Fibroblast of lung (primary cell): ENCODE measurements at regions not wholly inside any gene's neighbourhood (a gene's known extent, or its start where the extent isn't known, plus 50 kb on each side); places are given as distances from the start of the nearest gene placed in this dataset.

ENCODE experiments used
- EZH2 ChIP-seq: IDR thresholded peaks from 2 replicates; pipeline ENCODE4 v1.5.1; 2012; ENCODE audit warnings: low read length, control low read depth, mild to moderate bottlenecking; ENCODE audit errors: missing control alignments
- TF ChIP-seq, protein P1 (sequence below), 2 donors: IDR thresholded peaks in 1 of 2; conservative IDR thresholded peaks in 1 of 2; 1 replicate in 1 of 2; 2 replicates in 1 of 2; pipeline ENCODE4 v1.5.1; 2011 to 2012; ENCODE audit warnings: low read length in 2 of 2, control low read depth in 1 of 2, inconsistent platforms in 1 of 2, low read depth in 1 of 2, mild to moderate bottlenecking in 1 of 2

DNA sequence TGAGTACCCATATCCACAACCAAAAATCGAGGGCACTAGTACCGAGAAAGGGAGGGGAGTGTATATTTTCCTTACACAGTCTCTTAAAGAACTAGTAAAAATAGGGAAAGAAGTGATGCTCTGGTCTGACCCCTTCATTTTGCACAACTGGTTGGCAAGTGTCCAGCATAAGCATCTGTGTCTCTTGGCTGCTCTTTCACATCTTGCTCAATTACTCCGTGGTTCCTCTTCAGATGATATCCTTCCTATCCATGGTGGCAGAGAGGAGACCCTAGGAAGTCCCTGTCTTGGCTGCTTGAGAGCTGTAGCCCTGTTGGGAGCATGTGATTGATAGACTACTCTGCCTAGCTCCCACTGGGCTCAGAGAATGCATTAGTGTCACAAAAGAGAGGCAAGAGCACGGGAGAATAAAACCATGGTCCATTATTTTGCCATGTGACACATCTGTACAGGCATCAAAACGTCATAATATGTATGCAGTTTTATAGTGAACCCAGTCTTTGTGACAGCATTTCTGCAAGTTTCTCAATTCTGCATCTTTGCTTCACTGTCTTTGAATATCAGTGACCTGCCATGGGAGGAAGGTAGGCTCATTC lies 111.8 kb upstream of the ANKRD1 start:
- no peak for TF ChIP-seq EZH2
- TF ChIP-seq, protein P1, sequence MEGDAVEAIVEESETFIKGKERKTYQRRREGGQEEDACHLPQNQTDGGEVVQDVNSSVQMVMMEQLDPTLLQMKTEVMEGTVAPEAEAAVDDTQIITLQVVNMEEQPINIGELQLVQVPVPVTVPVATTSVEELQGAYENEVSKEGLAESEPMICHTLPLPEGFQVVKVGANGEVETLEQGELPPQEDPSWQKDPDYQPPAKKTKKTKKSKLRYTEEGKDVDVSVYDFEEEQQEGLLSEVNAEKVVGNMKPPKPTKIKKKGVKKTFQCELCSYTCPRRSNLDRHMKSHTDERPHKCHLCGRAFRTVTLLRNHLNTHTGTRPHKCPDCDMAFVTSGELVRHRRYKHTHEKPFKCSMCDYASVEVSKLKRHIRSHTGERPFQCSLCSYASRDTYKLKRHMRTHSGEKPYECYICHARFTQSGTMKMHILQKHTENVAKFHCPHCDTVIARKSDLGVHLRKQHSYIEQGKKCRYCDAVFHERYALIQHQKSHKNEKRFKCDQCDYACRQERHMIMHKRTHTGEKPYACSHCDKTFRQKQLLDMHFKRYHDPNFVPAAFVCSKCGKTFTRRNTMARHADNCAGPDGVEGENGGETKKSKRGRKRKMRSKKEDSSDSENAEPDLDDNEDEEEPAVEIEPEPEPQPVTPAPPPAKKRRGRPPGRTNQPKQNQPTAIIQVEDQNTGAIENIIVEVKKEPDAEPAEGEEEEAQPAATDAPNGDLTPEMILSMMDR (conservative IDR thresholded peaks at IDR 0.05 in 1 of 2, IDR thresholded peaks at IDR 0.05 in 1 of 2; ENCODE audit: low read depth in 1 of 2, low read length in 2 of 2), result no peak
